Endothelial cell of umbilical vein (primary cell): ENCODE measurements at regions not wholly inside any gene's neighbourhood (a gene's known extent, or its start where the extent isn't known, plus 50 kb on each side); places are given as distances from the start of the nearest gene placed in this dataset.

Experiments used
- BruUV-seq: library from RNA; stranded (reverse); fragments of 400-500 nt; replicated peaks from 2 replicates; lab custom pipeline; 2021; lab: Mats Ljungman, UMichigan
- CTCF ChIA-PET: fragments of 300-600, 350-600 bp; sonication (Branson Sonifier 250); formaldehyde crosslinking; loops from one replicate; lab custom pipeline; 2021; ENCODE audit warnings: antibody characterized with exemption, inconsistent platforms; lab: Charles Lee
- POLR2A ChIA-PET: fragments of 300-600, 350-600 bp; sonication (Branson Sonifier 250); formaldehyde crosslinking; loops from one replicate; lab custom pipeline; 2021; ENCODE audit warnings: antibody characterized with exemption, inconsistent platforms; lab: Charles Lee
- DNase-seq: peaks from one replicate; pipeline ENCODE4 v3.0.0-alpha.2; 2011; ENCODE audit warnings: low read depth, low spot score
- FAIRE-seq: peaks from 2 replicates; lab custom pipeline; 2011; peaks lifted over from hg19 to GRCh38; lab: Jason Lieb, UNC
- H2AFZ ChIP-seq: 2 replicates; pipeline ENCODE4 v1.6.0; 2012; ENCODE audit warnings: low read depth, low read length, control low read depth, inconsistent platforms
- H3K27ac ChIP-seq: 2 replicates; pipeline ENCODE4 v1.5.1; 2011; ENCODE audit warnings: low read depth, mild to moderate bottlenecking, control low read depth, low read length, moderate library complexity; ENCODE audit not compliant: insufficient read depth
- H3K27me3 ChIP-seq, 2 experiments: 2 replicates each; pipeline versions ENCODE4 v1.6.0 to v1.6.1; 2011; ENCODE audit warnings: low read length in 2 of 2, mixed read lengths in 1 of 2; ENCODE audit not compliant: control insufficient read depth in 2 of 2, insufficient read depth in 2 of 2
- H3K36me3 ChIP-seq, 2 experiments: 2 replicates in 1 of 2; 3 replicates in 1 of 2; pipeline ENCODE4 v1.5.1; 2011; ENCODE audit warnings: low read length in 2 of 2, mild to moderate bottlenecking in 1 of 2, moderate library complexity in 1 of 2; ENCODE audit not compliant: control insufficient read depth in 2 of 2, insufficient read depth in 2 of 2; ENCODE audit errors: extremely low read depth in 1 of 2
- H3K4me1 ChIP-seq: 3 replicates; pipeline ENCODE4 v1.5.1; 2011; ENCODE audit warnings: mild to moderate bottlenecking, low read length; ENCODE audit not compliant: control insufficient read depth, insufficient read depth; ENCODE audit errors: extremely low read depth
- H3K4me2 ChIP-seq: 2 replicates; pipeline ENCODE4 v1.6.1; 2011; ENCODE audit warnings: low read length, control low read depth, mixed read lengths; ENCODE audit not compliant: insufficient read depth
- H3K4me3 ChIP-seq, 3 experiments: fragments of 200-600 bp in 1 of 3; sonication (generic), shearing (Covaris generic) in 1 of 3; replicated peaks in 1 of 3; 2 replicates each; pipeline ENCODE4 v1.5.1; 2011 to 2016; ENCODE audit warnings: control low read depth in 3 of 3, low read length in 3 of 3, mild to moderate bottlenecking in 2 of 3, inconsistent platforms in 1 of 3, low read depth in 1 of 3, moderate library complexity in 1 of 3; ENCODE audit not compliant: insufficient read depth in 1 of 3
- H3K79me2 ChIP-seq: 2 replicates; pipeline ENCODE4 v1.6.0; 2012; ENCODE audit warnings: low read length, inconsistent platforms; ENCODE audit not compliant: control insufficient read depth, insufficient read depth
- H3K9ac ChIP-seq: replicated peaks from 2 replicates; pipeline ENCODE3; 2011; ENCODE audit warnings: low read length, control low read depth; ENCODE audit not compliant: insufficient read depth; ENCODE audit errors: extremely low read depth
- H3K9me1 ChIP-seq: replicated peaks from 3 replicates; pipeline ENCODE4 v1.6.0; 2011; ENCODE audit warnings: mild to moderate bottlenecking, low read length; ENCODE audit not compliant: control insufficient read depth, insufficient read depth; ENCODE audit errors: extremely low read depth
- H3K9me3 ChIP-seq: replicated peaks from 2 replicates; pipeline ENCODE4 v1.5.1; 2012; ENCODE audit warnings: low read length, inconsistent platforms; ENCODE audit not compliant: control insufficient read depth, insufficient read depth
- H4K20me1 ChIP-seq: replicated peaks from 2 replicates; pipeline ENCODE3; 2011; ENCODE audit warnings: mild to moderate bottlenecking, low read length; ENCODE audit not compliant: control insufficient read depth, insufficient read depth; ENCODE audit errors: extremely low read depth
- EZH2 ChIP-seq: IDR thresholded peaks from 2 replicates; pipeline ENCODE4 v1.6.1; 2012; ENCODE audit warnings: borderline replicate concordance, low read depth, mild to moderate bottlenecking, moderate library complexity, low read length, inconsistent platforms; ENCODE audit not compliant: severe bottlenecking
- FOS ChIP-seq: IDR thresholded peaks from 2 replicates; pipeline ENCODE4 v1.6.1; 2011; ENCODE audit warnings: mild to moderate bottlenecking, low read length, moderate library complexity, borderline replicate concordance; ENCODE audit not compliant: insufficient read depth
- GATA2 ChIP-seq: IDR thresholded peaks from 2 replicates; pipeline ENCODE4 v1.7.0; 2011; ENCODE audit warnings: low read depth, mild to moderate bottlenecking, moderate library complexity, mixed read lengths, low read length; ENCODE audit not compliant: insufficient read length, insufficient read depth
- JUN ChIP-seq: IDR thresholded peaks from 2 replicates; pipeline ENCODE4 v1.6.1; 2011; ENCODE audit warnings: borderline replicate concordance, low read depth; ENCODE audit not compliant: insufficient read length, insufficient read depth
- MYC ChIP-seq: IDR thresholded peaks from one replicate; pipeline ENCODE4 v1.6.1; 2011; ENCODE audit warnings: mild to moderate bottlenecking, low read depth, low read length
- POLR2A ChIP-seq: IDR thresholded peaks from 2 replicates; pipeline ENCODE4 v1.6.1; 2012; ENCODE audit warnings: low read depth, mild to moderate bottlenecking, control low read depth, low read length
- POLR2AphosphoS5 ChIP-seq: IDR thresholded peaks from 2 replicates; pipeline ENCODE4 v1.6.1; 2012; ENCODE audit warnings: low read depth, mild to moderate bottlenecking, control low read depth, low read length, moderate library complexity; ENCODE audit not compliant: insufficient read depth
- dilution Hi-C: fragments of 300-500 bp; cut with MboI; formaldehyde crosslinking; loops from one replicate; pipeline ENCODE4 v1.15.0; 2019; ENCODE audit warnings: low sequenced_read_pairs; ENCODE audit not compliant: extremely low pct_ligation_motif_present
- intact Hi-C: fragments of 100-400 bp; cut with micrococcal nuclease; formaldehyde crosslinking; loops from one replicate; pipeline ENCODE4 v1.10.0; 2022
- TF ChIP-seq, protein P1 (sequence below), 2 donors: IDR thresholded peaks; 1 replicate in 1 of 2; 2 replicates in 1 of 2; pipeline ENCODE4 v1.5.1; 2011; ENCODE audit warnings: low read length in 2 of 2, mild to moderate bottlenecking in 2 of 2, moderate library complexity in 2 of 2, control low read depth in 1 of 2, inconsistent platforms in 1 of 2, low read depth in 1 of 2; ENCODE audit not compliant: insufficient read depth in 1 of 2; ENCODE audit errors: extremely low read depth in 1 of 2
- TF ChIP-seq, protein P2 (sequence below): IDR thresholded peaks from 2 replicates; pipeline ENCODE4 v1.6.1; 2011; ENCODE audit not compliant: insufficient read depth, insufficient read length

DNA sequence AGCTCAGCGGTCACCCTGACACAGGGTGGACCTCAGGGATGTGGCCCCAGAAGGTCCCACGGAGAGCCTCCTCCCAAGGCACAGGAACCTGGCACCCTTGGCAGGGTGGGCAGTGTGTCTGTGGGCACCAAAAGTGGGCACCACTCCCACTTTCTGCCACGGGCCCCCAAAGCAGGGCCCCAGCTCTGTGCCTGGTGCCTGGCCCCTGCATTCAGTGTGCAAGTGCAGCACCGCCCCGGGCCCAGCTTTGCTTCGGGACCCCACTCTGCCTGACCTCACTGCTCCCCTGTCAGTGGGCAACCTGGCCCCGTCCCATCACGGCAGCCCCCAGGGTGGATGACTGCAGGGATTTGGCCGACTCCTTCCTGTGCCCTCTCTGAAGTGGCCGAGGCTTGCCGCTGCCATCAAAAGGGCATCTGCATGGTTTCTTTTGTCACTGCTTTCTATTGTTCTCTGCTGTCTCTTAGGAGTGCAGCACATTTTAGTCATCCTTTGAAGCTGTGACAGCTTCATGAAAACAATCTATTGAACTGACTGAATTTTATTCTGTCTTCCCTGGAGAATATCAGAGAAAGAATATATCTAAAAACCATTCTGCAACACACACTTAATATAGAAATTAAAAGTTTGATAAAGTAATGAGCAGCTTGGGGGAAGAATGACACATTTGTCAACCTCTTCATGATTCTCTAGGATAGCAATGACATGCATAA lies 302.4 kb downstream of the FAM47B start:
- dilution Hi-C loops: no loop called here

DNA sequence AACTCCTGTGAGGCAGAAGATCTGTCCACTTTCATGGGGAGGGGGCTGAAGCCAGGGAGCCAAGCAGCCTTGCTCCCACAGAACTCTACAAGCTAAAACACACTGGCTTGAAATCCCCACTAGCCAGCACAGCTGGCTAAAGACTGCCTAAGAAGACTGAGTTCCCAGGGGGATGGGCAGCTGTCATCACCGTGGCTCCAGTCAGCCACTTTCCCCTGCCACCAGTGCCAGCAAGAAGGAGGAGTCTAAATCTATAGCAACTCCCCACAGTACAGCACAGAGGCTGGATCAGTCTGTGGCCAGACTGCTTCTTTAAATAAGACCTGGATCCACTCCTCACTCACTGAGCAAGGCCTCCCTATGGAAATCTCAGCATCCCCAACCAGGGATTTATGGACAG lies 308.6 kb downstream of the FAM47B start:
- no TSS peak for BruUV-seq
- no peak overlapping the region for H2AFZ ChIP-seq
- FAIRE-seq (no peak), DNase-seq (no peak)
- H3K4me2 ChIP-seq: no peak overlapping the region
- no peak overlapping the region for H3K27ac ChIP-seq
- TF ChIP-seq, protein P1, sequence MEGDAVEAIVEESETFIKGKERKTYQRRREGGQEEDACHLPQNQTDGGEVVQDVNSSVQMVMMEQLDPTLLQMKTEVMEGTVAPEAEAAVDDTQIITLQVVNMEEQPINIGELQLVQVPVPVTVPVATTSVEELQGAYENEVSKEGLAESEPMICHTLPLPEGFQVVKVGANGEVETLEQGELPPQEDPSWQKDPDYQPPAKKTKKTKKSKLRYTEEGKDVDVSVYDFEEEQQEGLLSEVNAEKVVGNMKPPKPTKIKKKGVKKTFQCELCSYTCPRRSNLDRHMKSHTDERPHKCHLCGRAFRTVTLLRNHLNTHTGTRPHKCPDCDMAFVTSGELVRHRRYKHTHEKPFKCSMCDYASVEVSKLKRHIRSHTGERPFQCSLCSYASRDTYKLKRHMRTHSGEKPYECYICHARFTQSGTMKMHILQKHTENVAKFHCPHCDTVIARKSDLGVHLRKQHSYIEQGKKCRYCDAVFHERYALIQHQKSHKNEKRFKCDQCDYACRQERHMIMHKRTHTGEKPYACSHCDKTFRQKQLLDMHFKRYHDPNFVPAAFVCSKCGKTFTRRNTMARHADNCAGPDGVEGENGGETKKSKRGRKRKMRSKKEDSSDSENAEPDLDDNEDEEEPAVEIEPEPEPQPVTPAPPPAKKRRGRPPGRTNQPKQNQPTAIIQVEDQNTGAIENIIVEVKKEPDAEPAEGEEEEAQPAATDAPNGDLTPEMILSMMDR (IDR thresholded peaks at IDR 0.05; ENCODE audit: extremely low read depth in 1 of 2, insufficient read depth in 1 of 2, low read depth in 1 of 2, low read length in 2 of 2): no peak
- no peak for TF ChIP-seq POLR2A
- no peak for TF ChIP-seq POLR2AphosphoS5
- no peak for TF ChIP-seq EZH2
- TF ChIP-seq, protein P2, sequence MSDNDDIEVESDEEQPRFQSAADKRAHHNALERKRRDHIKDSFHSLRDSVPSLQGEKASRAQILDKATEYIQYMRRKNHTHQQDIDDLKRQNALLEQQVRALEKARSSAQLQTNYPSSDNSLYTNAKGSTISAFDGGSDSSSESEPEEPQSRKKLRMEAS: no peak
- no peak for TF ChIP-seq FOS
- no peak for TF ChIP-seq JUN
- no peak for TF ChIP-seq MYC
- no peak for TF ChIP-seq GATA2
- H3K9me3 ChIP-seq: no peaks in the 10 kb centered on the region
- intact Hi-C loops: no loop called here
- no peaks in the 10 kb centered on the region for H3K4me1 ChIP-seq
- H3K9me1 ChIP-seq: no peaks in the 10 kb centered on the region
- no peaks in the 10 kb centered on the region for H3K36me3 ChIP-seq
- dilution Hi-C loops: no loop called here
- POLR2A ChIA-PET: no interaction called here
- H3K9ac ChIP-seq: no peak overlapping the region
- CTCF ChIA-PET: no interaction called here
- H3K4me3 ChIP-seq: no peak overlapping the region
- no peaks in the 10 kb centered on the region for H3K27me3 ChIP-seq
- no peaks in the 10 kb centered on the region for H4K20me1 ChIP-seq
- no peaks in the 10 kb centered on the region for H3K79me2 ChIP-seq

More for the DNA sequence above, 302.4 kb downstream of the FAM47B start:
- H3K4me2 ChIP-seq: no peak overlapping the region
- H3K79me2 ChIP-seq: no peaks in the 10 kb centered on the region
- H3K4me1 ChIP-seq: no peaks in the 10 kb centered on the region
- no peaks in the 10 kb centered on the region for H3K36me3 ChIP-seq
- H3K4me3 ChIP-seq: no peak overlapping the region
- H3K9me3 ChIP-seq: no peaks in the 10 kb centered on the region
- H3K27ac ChIP-seq: no peak overlapping the region
- BruUV-seq: no TSS peak
- no peaks in the 10 kb centered on the region for H3K27me3 ChIP-seq
- H2AFZ ChIP-seq: no peak overlapping the region
- no peak overlapping the region for H3K9ac ChIP-seq
- ChIA-PET POLR2A (no interaction called here), CTCF (no interaction called here)
- no peaks in the 10 kb centered on the region for H4K20me1 ChIP-seq
- intact Hi-C loops: no loop called here
- no peaks in the 10 kb centered on the region for H3K9me1 ChIP-seq
- TF ChIP-seq MYC: no peak
- DNase-seq (no peak), FAIRE-seq (no peak)
